Mesenchymal stem cell (in vitro differentiated cells and primary cell): ENCODE measurements at regions not wholly inside any gene's neighbourhood (a gene's known extent, or its start where the extent isn't known, plus 50 kb on each side); places are given as distances from the start of the nearest gene placed in this dataset.

Experiments
- DNase-seq: peaks from one replicate; pipeline ENCODE4 v3.0.0-alpha.2; 2013
- H2AFZ ChIP-seq: one replicate; pipeline ENCODE4 v1.6.1; 2013; ENCODE audit warnings: low read depth, mild to moderate bottlenecking, control low read depth, inconsistent platforms, low read length, moderate library complexity
- H2AK5ac ChIP-seq: 2 replicates; pipeline ENCODE4 v1.6.1; 2013; ENCODE audit warnings: low read length, moderate library complexity, mild to moderate bottlenecking, inconsistent platforms; ENCODE audit not compliant: severe bottlenecking
- H2BK120ac ChIP-seq: one replicate; pipeline ENCODE4 v1.6.1; 2013; ENCODE audit warnings: low read depth, mild to moderate bottlenecking, inconsistent platforms, low read length, moderate library complexity
- H2BK12ac ChIP-seq, 2 experiments: one replicate each; pipeline ENCODE4 v1.6.1; 2013; ENCODE audit warnings: inconsistent platforms in 2 of 2, low read length in 2 of 2, mild to moderate bottlenecking in 2 of 2, moderate library complexity in 2 of 2, control low read depth in 1 of 2
- H2BK15ac ChIP-seq: one replicate; pipeline ENCODE4 v1.6.1; 2013; ENCODE audit warnings: mild to moderate bottlenecking, low read depth, inconsistent platforms; ENCODE audit not compliant: poor library complexity, severe bottlenecking
- H2BK5ac ChIP-seq: 2 replicates; pipeline ENCODE4 v1.6.1; 2013; ENCODE audit warnings: low read depth, mild to moderate bottlenecking, low read length, control low read depth, inconsistent platforms; ENCODE audit not compliant: poor library complexity, severe bottlenecking
- H3K14ac ChIP-seq, 2 experiments: one replicate each; pipeline ENCODE4 v1.6.1; 2013; ENCODE audit warnings: inconsistent platforms in 2 of 2, low read length in 2 of 2, control low read depth in 1 of 2, mild to moderate bottlenecking in 1 of 2, moderate library complexity in 1 of 2
- H3K18ac ChIP-seq, 2 experiments: one replicate each; pipeline ENCODE4 v1.6.1; 2013; ENCODE audit warnings: inconsistent platforms in 2 of 2, low read length in 2 of 2, control low read depth in 1 of 2, low read depth in 1 of 2, mild to moderate bottlenecking in 1 of 2
- H3K23ac ChIP-seq, 2 experiments: one replicate each; pipeline ENCODE4 v1.6.1; 2013; ENCODE audit warnings: inconsistent platforms in 2 of 2, low read length in 2 of 2, mild to moderate bottlenecking in 2 of 2, moderate library complexity in 2 of 2, control low read depth in 1 of 2
- H3K27ac ChIP-seq: 2 replicates; pipeline ENCODE4 v1.5.1; 2013; ENCODE audit warnings: mild to moderate bottlenecking, moderate library complexity, low read length, control low read depth, inconsistent platforms; ENCODE audit not compliant: poor library complexity, severe bottlenecking
- H3K27me3 ChIP-seq, 2 experiments: 2 replicates each; pipeline versions ENCODE4 v1.6.1 to v1.7.0; 2013; ENCODE audit warnings: low read length in 2 of 2, mild to moderate bottlenecking in 2 of 2, moderate library complexity in 2 of 2, control low read depth in 1 of 2, inconsistent platforms in 1 of 2; ENCODE audit not compliant: control insufficient read depth in 1 of 2, insufficient read depth in 1 of 2
- H3K36me3 ChIP-seq, 2 experiments: 2 replicates each; pipeline versions ENCODE4 v1.6.1 to v1.7.0; 2013; ENCODE audit warnings: low read length in 2 of 2, control low read depth in 1 of 2, inconsistent platforms in 1 of 2, low read depth in 1 of 2, mild to moderate bottlenecking in 1 of 2; ENCODE audit not compliant: insufficient read depth in 2 of 2, control insufficient read depth in 1 of 2
- H3K4ac ChIP-seq, 2 experiments: one replicate each; pipeline ENCODE4 v1.6.1; 2013; ENCODE audit warnings: inconsistent platforms in 2 of 2, low read length in 2 of 2, mild to moderate bottlenecking in 2 of 2, moderate library complexity in 2 of 2, control low read depth in 1 of 2, low read depth in 1 of 2
- H3K4me1 ChIP-seq: 2 replicates; pipeline ENCODE4 v1.6.1; 2013; ENCODE audit warnings: low read depth, low read length, control low read depth; ENCODE audit not compliant: control insufficient read depth, insufficient read depth
- H3K4me2 ChIP-seq: 2 replicates; pipeline ENCODE4 v1.6.1; 2013; ENCODE audit warnings: low read length, mild to moderate bottlenecking, inconsistent platforms; ENCODE audit not compliant: poor library complexity, severe bottlenecking
- H3K4me3 ChIP-seq, 2 experiments: 2 replicates each; pipeline versions ENCODE4 v1.5.1 to v1.7.0; 2013; ENCODE audit warnings: low read length in 2 of 2, mild to moderate bottlenecking in 2 of 2, control low read depth in 1 of 2, low read depth in 1 of 2; ENCODE audit not compliant: insufficient read depth in 1 of 2
- H3K79me1 ChIP-seq: replicated peaks from 2 replicates; pipeline ENCODE4 v1.6.1; 2013; ENCODE audit warnings: mild to moderate bottlenecking, control low read depth, low read length, inconsistent platforms; ENCODE audit not compliant: poor library complexity, severe bottlenecking
- H3K9ac ChIP-seq: 2 replicates; pipeline ENCODE4 v1.7.0; 2013; ENCODE audit warnings: mild to moderate bottlenecking, low read length, moderate library complexity
- H3K9me3 ChIP-seq: 2 replicates; pipeline ENCODE4 v1.7.0; 2013; ENCODE audit warnings: mild to moderate bottlenecking, low read length; ENCODE audit not compliant: control insufficient read depth
- H4K8ac ChIP-seq: one replicate; pipeline ENCODE4 v1.6.1; 2013; ENCODE audit warnings: inconsistent platforms, mild to moderate bottlenecking, low read length, moderate library complexity
- H4K91ac ChIP-seq: one replicate; pipeline ENCODE4 v1.6.1; 2013; ENCODE audit warnings: mild to moderate bottlenecking, low read length, inconsistent platforms
- WGBS: methylation state at CpG from one replicate; pipeline ENCODE4 v1.1.7; 2013; ENCODE audit warnings: mixed read lengths; 5-methylcytosine and 5-hydroxymethylcytosine counted together

DNA sequence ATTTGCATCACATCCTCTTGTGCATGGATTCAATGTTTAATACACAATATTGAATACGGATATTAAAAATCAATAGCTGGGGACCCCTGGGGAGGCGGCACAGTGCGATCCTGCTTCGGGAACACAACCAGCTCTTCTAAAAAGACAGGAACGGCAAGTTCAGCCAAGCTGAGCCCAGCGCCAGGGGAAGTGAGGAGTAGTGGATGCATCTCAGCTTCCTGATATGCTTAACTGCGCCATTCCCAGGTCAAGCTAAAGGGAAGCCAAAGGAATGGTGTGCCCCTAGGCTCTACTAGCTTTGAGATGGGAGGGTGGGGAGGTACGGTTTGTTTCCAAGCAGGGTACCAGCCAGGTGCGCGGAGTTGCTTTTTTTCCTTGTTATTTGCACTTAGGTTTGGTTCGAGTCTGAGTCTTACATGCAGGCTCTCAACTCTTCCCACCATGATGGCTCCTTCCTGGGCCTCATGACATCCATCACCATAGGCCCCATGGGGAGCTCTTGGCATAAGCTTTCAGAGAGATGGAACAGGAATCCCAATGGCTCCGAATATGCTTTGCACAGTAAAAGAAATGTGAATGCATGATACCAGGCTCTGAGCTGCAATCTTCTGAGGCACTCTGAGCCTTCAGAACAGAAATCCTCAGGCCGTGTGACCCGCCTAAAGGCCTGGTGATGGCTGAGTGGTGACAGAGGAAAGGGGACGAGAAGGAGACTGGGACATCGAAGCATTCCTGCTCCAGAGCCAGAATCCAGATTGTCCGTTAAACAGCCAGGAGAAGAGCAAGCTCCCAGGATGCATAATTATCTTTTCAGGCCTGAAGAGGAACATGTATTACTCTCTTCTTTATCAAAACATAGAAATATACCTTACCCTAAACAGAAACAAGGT lies 51.8 kb upstream of the BCOR start:
- H3K9ac ChIP-seq = no peak overlapping the region
- H3K9me3 ChIP-seq = no peaks in the 10 kb centered on the region
- no peak for DNase-seq
- H3K4me2 ChIP-seq = no peak overlapping the region
- H3K4me3 ChIP-seq = no peak overlapping the region
- no peak overlapping the region for H2AK5ac ChIP-seq
- H3K18ac ChIP-seq = peak overlapping the region; percentile 9 to 28
- no peak overlapping the region for H3K14ac ChIP-seq
- H2BK15ac ChIP-seq = peak overlapping the region; percentile 28
- 19% methylated on average over 15 of the region's 17 CpGs for WGBS
- peaks cover 0 to 68% of the 10 kb centered on the region in 2 experiments for H3K27me3 ChIP-seq
- H3K36me3 ChIP-seq = no peaks in the 10 kb centered on the region
- H2BK120ac ChIP-seq = peak overlapping the region; percentile 73
- peaks cover 3% of the 10 kb centered on the region for H3K79me1 ChIP-seq
- no peak overlapping the region for H2BK5ac ChIP-seq
- H3K4ac ChIP-seq = peak overlapping the region in 1 of 2 experiments; percentile 39
- no peak overlapping the region for H3K23ac ChIP-seq
- H2BK12ac ChIP-seq = peak overlapping the region; percentile 33 to 84
- peak overlapping the region; percentile 97 for H4K91ac ChIP-seq
- H4K8ac ChIP-seq = peak overlapping the region; percentile 41
- no peak overlapping the region for H2AFZ ChIP-seq
- H3K4me1 ChIP-seq = peaks cover 52% of the 10 kb centered on the region
- H3K27ac ChIP-seq = no peak overlapping the region

DNA sequence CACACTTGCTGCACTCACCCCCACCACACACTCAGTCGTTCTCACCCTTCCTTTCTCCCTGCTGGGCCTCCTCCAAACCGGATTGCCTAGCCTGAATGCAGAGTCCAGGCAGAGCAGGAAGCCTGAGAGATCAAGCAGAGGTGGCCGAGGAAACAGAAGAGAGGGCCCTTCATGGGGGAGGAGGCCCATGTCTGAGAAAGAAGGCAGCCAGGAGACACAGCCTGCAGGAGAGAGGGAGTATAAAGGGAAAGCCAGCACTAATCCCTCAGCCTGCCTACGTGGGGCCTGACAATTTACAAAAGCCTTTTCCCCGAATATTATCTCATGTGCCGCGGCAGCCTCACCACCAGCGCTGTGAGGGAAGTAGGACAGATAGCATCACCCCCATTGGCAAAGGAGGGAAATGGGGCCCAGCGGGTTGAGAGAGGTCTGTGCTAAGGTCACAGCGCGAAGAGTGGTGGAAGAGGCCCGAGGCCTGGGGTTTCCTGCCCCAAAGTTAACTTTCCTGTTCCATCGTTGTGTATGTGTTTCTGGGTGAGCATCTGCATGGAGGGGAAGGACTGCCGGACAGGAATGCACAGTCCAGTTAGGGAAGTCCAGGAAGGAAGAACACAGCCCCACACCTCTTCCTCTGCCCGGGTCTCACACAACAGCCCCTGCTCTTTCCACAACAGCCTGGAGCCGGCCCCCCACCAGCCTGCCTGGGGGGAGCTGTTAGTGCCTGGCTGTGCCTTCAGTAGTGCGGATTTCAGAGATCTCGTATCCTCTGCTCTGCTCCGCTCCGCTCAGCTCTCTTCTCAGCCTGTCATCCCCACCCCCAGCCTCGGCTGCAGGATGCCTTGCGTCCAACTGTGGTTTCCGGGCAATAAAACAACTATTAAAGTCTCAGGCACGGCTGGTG lies 50.9 kb upstream of the BCOR start:
- Histone ChIP-seq H2BK5ac (no peak overlapping the region), H3K27me3 (peaks cover 0 to 76% of the 10 kb centered on the region in 2 experiments)
- WGBS = 4% methylated on average over 16 of the region's 24 CpGs

GRCh38 chrX:40147971-40148370 lies 50.2 kb upstream of the BCOR start:
- Histone ChIP-seq H3K4me2 (no peak overlapping the region), H4K91ac (peak overlapping the region; percentile 2), H3K79me1 (peaks cover 4% of the 10 kb centered on the region), H3K9ac (no peak overlapping the region), H2BK12ac (no peak overlapping the region), H3K14ac (no peak overlapping the region), H3K4ac (no peak overlapping the region), H3K23ac (no peak overlapping the region), H2AK5ac (no peak overlapping the region), H3K18ac (peak overlapping the region; percentile 28 to 31), H3K4me3 (no peak overlapping the region), H2AFZ (no peak overlapping the region), H3K36me3 (no peaks in the 10 kb centered on the region), H2BK5ac (no peak overlapping the region), H3K27ac (no peak overlapping the region), H3K9me3 (no peaks in the 10 kb centered on the region), H2BK120ac (no peak overlapping the region), H4K8ac (peak overlapping the region; percentile 30), H2BK15ac (peak overlapping the region; percentile 80), H3K4me1 (peaks cover 48% of the 10 kb centered on the region), H3K27me3 (peaks cover 0 to 74% of the 10 kb centered on the region in 2 experiments)
- WGBS = 38% methylated on average over 22 of the region's 22 CpGs
- peak; percentile 17 for DNase-seq

More for the DNA sequence above, 50.9 kb upstream of the BCOR start:
- no peaks in the 10 kb centered on the region for H3K36me3 ChIP-seq
- H3K4ac ChIP-seq = peak overlapping the region; percentile 0 to 5
- H3K23ac ChIP-seq = peak overlapping the region in 1 of 2 experiments; percentile 42
- H3K9ac ChIP-seq = no peak overlapping the region
- H3K4me2 ChIP-seq = no peak overlapping the region
- peak overlapping the region; percentile 18 for H4K91ac ChIP-seq
- H3K14ac ChIP-seq = peak overlapping the region in 1 of 2 experiments; percentile 51
- no peak overlapping the region for H2AK5ac ChIP-seq
- H3K18ac ChIP-seq = peak overlapping the region; percentile 31 to 44
- H3K27ac ChIP-seq = peak overlapping the region; percentile 41
- H2BK12ac ChIP-seq = peak overlapping the region; percentile 12 to 84
- peaks cover 4% of the 10 kb centered on the region for H3K79me1 ChIP-seq
- DNase-seq = peak; percentile 73
- H3K9me3 ChIP-seq = no peaks in the 10 kb centered on the region
- H2BK120ac ChIP-seq = no peak overlapping the region
- peak overlapping the region; percentile 32 for H2AFZ ChIP-seq
- peaks cover 50% of the 10 kb centered on the region for H3K4me1 ChIP-seq
- H4K8ac ChIP-seq = peak overlapping the region; percentile 85
- H3K4me3 ChIP-seq = no peak overlapping the region
- no peak overlapping the region for H2BK15ac ChIP-seq
